ENCODE measurements at regions not wholly inside any gene's neighbourhood (a gene's known extent, or its start where the extent isn't known, plus 50 kb on each side); places are given as distances from the start of the nearest gene placed in this dataset.

GRCh38 chr13:79749984-79750551 lies 269.1 kb downstream of the NDFIP2 start:
- Mint-ChIP-seq H3K4me3 (peak overlapping the region; percentile 28; the same call in 1 of the 2 replicates), H3K27me3 (ENCODE audit: insufficient read depth) (peaks cover 2% of the 10 kb centered on the region; the same call in 1 of the 2 replicates), H3K4me1 (ENCODE audit: low read depth) (peaks cover 31% of the 10 kb centered on the region), H3K36me3 (ENCODE audit: low read depth) (no peaks in the 10 kb centered on the region), H3K9me3 (no peaks in the 10 kb centered on the region), H3K27ac (peak overlapping the region; percentile 77)
- DNase-seq = peak; percentile 88
- TF ChIP-seq CTCF (IDR thresholded peaks at IDR 0.05) = no peak

DNA sequence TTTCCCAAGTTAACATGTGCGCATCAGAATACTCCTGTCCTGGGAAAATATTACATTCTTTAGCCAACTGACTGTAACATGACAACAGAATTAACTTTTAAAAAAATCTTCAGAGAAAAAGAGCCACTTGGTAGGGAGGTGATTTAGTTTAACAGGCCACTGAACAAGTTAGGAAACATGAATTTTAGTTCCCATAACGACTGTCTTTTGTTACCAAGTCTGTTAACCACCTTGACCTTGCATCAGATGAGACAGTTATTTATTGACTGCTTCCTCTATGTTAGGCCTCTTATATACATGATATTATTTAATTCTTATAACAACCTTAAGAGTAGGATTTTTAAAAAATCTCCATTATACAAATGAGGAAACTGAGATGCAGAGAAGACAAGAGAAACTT lies 268.6 kb downstream of the NDFIP2 start:
- H3K36me3 Mint-ChIP-seq (ENCODE audit: low read depth) = no peaks in the 10 kb centered on the region
- H3K27me3 Mint-ChIP-seq (ENCODE audit: insufficient read depth) = peaks cover 2% of the 10 kb centered on the region; the same call in 1 of the 2 replicates
- H3K27ac Mint-ChIP-seq = peak overlapping the region; percentile 77
- H3K9me3 Mint-ChIP-seq = no peaks in the 10 kb centered on the region
- no peak for DNase-seq
- no peak overlapping the region for H3K4me3 Mint-ChIP-seq
- no peak for TF ChIP-seq CTCF (IDR thresholded peaks at IDR 0.05)
- H3K4me1 Mint-ChIP-seq (ENCODE audit: low read depth) = peaks cover 31% of the 10 kb centered on the region

DNA sequence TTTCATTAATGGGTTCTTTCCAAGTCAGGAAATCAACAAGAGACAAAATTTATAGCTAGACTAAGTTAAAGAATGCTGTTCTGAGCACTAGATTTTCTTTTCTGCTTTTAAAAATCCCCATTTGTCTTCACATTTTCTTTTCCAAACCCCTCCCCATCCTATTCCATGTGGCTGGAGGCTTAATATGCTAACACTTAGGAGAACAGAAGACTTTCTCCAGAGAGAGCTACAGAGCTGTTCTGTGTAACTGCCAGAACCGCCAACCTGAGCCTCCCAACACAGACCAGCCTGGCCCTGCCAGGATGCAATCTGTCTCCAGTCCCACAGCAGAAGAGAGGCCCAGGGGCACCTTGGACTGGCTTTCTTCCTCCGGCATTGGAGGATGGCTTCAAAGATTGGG lies 264.1 kb downstream of the NDFIP2 start:
- no peaks in the 10 kb centered on the region for H3K9me3 Mint-ChIP-seq
- H3K4me1 Mint-ChIP-seq (ENCODE audit: low read depth) = peaks cover 33% of the 10 kb centered on the region
- no peak for DNase-seq
- H3K27me3 Mint-ChIP-seq (ENCODE audit: insufficient read depth) = no peaks in the 10 kb centered on the region
- H3K4me3 Mint-ChIP-seq = no peak overlapping the region
- H3K27ac Mint-ChIP-seq = no peak overlapping the region
- no peak for TF ChIP-seq CTCF (IDR thresholded peaks at IDR 0.05)
- H3K36me3 Mint-ChIP-seq (ENCODE audit: low read depth) = no peaks in the 10 kb centered on the region

DNA sequence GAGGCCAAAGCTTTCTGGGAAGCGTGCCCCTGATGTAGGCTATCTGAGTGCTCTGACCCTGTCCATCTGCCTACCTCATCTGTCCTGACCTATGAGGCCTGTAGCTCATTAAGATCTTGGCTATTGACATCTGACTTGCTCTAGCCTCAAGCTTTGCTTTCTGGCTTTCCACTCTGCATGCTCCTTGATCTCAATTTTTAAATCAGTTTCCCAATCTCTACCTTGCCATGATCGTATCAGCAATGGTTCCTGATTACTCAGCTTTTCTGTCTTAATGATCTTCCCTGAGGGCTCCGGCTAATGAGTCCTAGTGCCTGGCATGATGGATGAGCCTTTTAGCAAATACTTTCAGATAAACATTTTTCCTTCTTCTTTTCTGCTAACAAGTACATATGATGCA lies 262.0 kb downstream of the NDFIP2 start:
- H3K27ac Mint-ChIP-seq = no peak overlapping the region; the same call in 1 of the 2 replicates
- H3K4me3 Mint-ChIP-seq = no peak overlapping the region
- no peaks in the 10 kb centered on the region for H3K36me3 Mint-ChIP-seq (ENCODE audit: low read depth)
- no peaks in the 10 kb centered on the region for H3K27me3 Mint-ChIP-seq (ENCODE audit: insufficient read depth)
- peaks cover 19% of the 10 kb centered on the region for H3K4me1 Mint-ChIP-seq (ENCODE audit: low read depth)
- no peak for DNase-seq
- no peak for TF ChIP-seq CTCF (IDR thresholded peaks at IDR 0.05)
- no peaks in the 10 kb centered on the region for H3K9me3 Mint-ChIP-seq

DNA sequence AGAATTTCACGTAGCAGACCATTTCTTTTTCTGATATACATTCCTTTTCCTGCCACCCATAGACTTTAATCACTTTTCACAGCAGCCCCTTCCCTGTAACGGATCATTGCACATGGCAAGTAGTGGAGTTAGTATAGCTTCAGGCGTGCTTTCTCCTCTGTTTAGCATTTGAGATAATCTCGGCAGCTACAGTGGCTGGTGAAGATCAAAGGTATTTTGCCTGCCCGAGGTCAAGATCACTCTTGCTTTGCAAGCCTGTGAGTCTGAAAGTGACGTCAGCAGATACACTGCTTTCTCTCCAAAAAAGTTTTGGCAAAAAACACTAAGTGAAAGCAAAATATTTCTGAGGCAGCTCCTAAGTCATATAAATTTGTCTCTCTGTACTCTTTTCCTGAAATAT lies 260.0 kb downstream of the NDFIP2 start:
- H3K27ac Mint-ChIP-seq = peak overlapping the region; percentile 8; the same call in 1 of the 2 replicates
- peaks cover 19% of the 10 kb centered on the region for H3K4me1 Mint-ChIP-seq (ENCODE audit: low read depth)
- H3K4me3 Mint-ChIP-seq = peak overlapping the region; percentile 62
- no peaks in the 10 kb centered on the region for H3K27me3 Mint-ChIP-seq (ENCODE audit: insufficient read depth)
- no peaks in the 10 kb centered on the region for H3K36me3 Mint-ChIP-seq (ENCODE audit: low read depth)
- TF ChIP-seq CTCF (IDR thresholded peaks at IDR 0.05) = no peak
- no peaks in the 10 kb centered on the region for H3K9me3 Mint-ChIP-seq
- peak; percentile 23 for DNase-seq

All from HFFc6 (cell line).